ENCODE measurements at regions not wholly inside any gene's neighbourhood (a gene's known extent, or its start where the extent isn't known, plus 50 kb on each side); places are given as distances from the start of the nearest gene placed in this dataset.
"Not testable (repeated sequence)": the region's sequence is repeated elsewhere in the genome, so short reads cannot be mapped to it uniquely, and the experiment has no call there.

- no peak for DNase-seq
These were observed 86.0 kb downstream of the FOXD2 start for GRCh38 chr1:47523835-47524215.

- DNase-seq, result no peak
These were observed 86.4 kb downstream of the FOXD2 start for GRCh38 chr1:47524272-47524671.

GRCh38 chr1:47527653-47528272, 89.9 kb downstream of the FOXD2 start:
- no peak for DNase-seq

GRCh38 chr1:47529520-47530098, 91.8 kb downstream of the FOXD2 start:
- no peak for DNase-seq

GRCh38 chr1:47532921-47533792, 95.3 kb downstream of the FOXD2 start:
- no peak for DNase-seq

GRCh38 chr1:47533793-47534328, 96.0 kb downstream of the FOXD2 start:
- DNase-seq, result no peak

GRCh38 chr1:47534436-47534835, 96.6 kb downstream of the FOXD2 start:
- DNase-seq, result no peak

- no peak for DNase-seq
These were observed 98.8 kb downstream of the FOXD2 start for GRCh38 chr1:47536646-47537118.

GRCh38 chr1:47537268-47537667, 99.4 kb downstream of the FOXD2 start:
- no peak for DNase-seq

- DNase-seq, result no peak
These were observed 100.1 kb downstream of the FOXD2 start for GRCh38 chr1:47537966-47538365.

- DNase-seq, result not testable (repeated sequence)
These were observed 100.7 kb downstream of the FOXD2 start for GRCh38 chr1:47538530-47538929.

GRCh38 chr1:47541705-47542104, 103.9 kb downstream of the FOXD2 start:
- DNase-seq, result not testable (repeated sequence)

- DNase-seq, result not testable (repeated sequence)
These were observed 105.2 kb downstream of the FOXD2 start for GRCh38 chr1:47543089-47543488.

- DNase-seq, result no peak
These were observed 108.2 kb downstream of the FOXD2 start for GRCh38 chr1:47545912-47546483.

GRCh38 chr1:47547753-47548573, 110.1 kb downstream of the FOXD2 start:
- no peak for DNase-seq

GRCh38 chr1:47548637-47549036, 110.8 kb downstream of the FOXD2 start:
- no peak for DNase-seq

GRCh38 chr1:47549532-47549931, 111.7 kb downstream of the FOXD2 start:
- DNase-seq, result no peak

- DNase-seq, result no peak
These were observed 113.1 kb downstream of the FOXD2 start for GRCh38 chr1:47550929-47551328.

- DNase-seq, result no peak
These were observed 114.2 kb downstream of the FOXD2 start for GRCh38 chr1:47551971-47552528.

GRCh38 chr1:47554082-47554481, 116.2 kb downstream of the FOXD2 start:
- DNase-seq, result no peak

- no peak for DNase-seq
These were observed 117.1 kb downstream of the FOXD2 start for GRCh38 chr1:47554901-47555300.

- DNase-seq, result no peak
These were observed 117.5 kb downstream of the FOXD2 start for GRCh38 chr1:47555306-47555705.

All from activated CD4-positive, alpha-beta T cell treated with anti-CD3 and anti-CD28 coated beads, Interleukin-2, Interleukin-6, amounts not matched to agents 100 ng/mL and 50 ng/mL, durations not matched to agents 16 hours and 8 hours (primary cell).